ENCODE measurements at regions not wholly inside any gene's neighbourhood (a gene's known extent, or its start where the extent isn't known, plus 50 kb on each side); places are given as distances from the start of the nearest gene placed in this dataset.
"Not testable (repeated sequence)": the region's sequence is repeated elsewhere in the genome, so short reads cannot be mapped to it uniquely, and the experiment has no call there.

- Mint-ChIP-seq H3K4me3 (ENCODE audit: unreplicated experiment) (no peak overlapping the region), H3K27me3 (ENCODE audit: insufficient read depth, unreplicated experiment) (no peaks in the 10 kb centered on the region), H3K27ac (ENCODE audit: unreplicated experiment) (no peak overlapping the region), H3K36me3 (ENCODE audit: insufficient read depth, unreplicated experiment) (peaks cover 4% of the 10 kb centered on the region), H3K4me1 (ENCODE audit: low read depth, unreplicated experiment) (peaks cover 9% of the 10 kb centered on the region), H3K9me3 (ENCODE audit: unreplicated experiment) (peaks cover 27% of the 10 kb centered on the region)
- TF ChIP-seq CTCF (IDR thresholded peaks at IDR 0.05; ENCODE audit: insufficient read depth in 1 of 2, low read depth in 1 of 2, low read length in 1 of 2, severe bottlenecking in 1 of 2, unreplicated experiment in 1 of 2) = no peak
- CTCF ChIA-PET = no interaction called here
- Histone ChIP-seq H3K36me3 (ENCODE audit: control insufficient read depth, insufficient read depth, low read length) (no peaks in the 10 kb centered on the region), H3K4me3 (ENCODE audit: low read depth, low read length) (no peak overlapping the region), H3K27me3 (replicated peaks; ENCODE audit: control insufficient read depth, insufficient read depth, low read length) (no peaks in the 10 kb centered on the region), H3K9me3 (peaks cover 13% of the 10 kb centered on the region; the same call in 1 of the 2 replicates), H3K4me1 (no peaks in the 10 kb centered on the region; the same call in 1 of the 2 replicates)
- DNase-seq = no peak
- POLR2A ChIA-PET = no interaction called here
- intact Hi-C loops (cut with micrococcal nuclease; ENCODE audit: unreplicated experiment) = no loop called here
- BruUV-seq (replicated peaks) = no TSS peak
Measured at GRCh38 chr10:26368463-26368862, 69.7 kb upstream of the APBB1IP start.

GRCh38 chr10:26372513-26373354 lies 65.4 kb upstream of the APBB1IP start:
- Mint-ChIP-seq H3K4me3 (ENCODE audit: unreplicated experiment) (no peak overlapping the region), H3K4me1 (ENCODE audit: low read depth, unreplicated experiment) (peaks cover 11% of the 10 kb centered on the region), H3K9me3 (ENCODE audit: unreplicated experiment) (peaks cover 7% of the 10 kb centered on the region), H3K27me3 (ENCODE audit: insufficient read depth, unreplicated experiment) (no peaks in the 10 kb centered on the region), H3K27ac (ENCODE audit: unreplicated experiment) (no peak overlapping the region), H3K36me3 (ENCODE audit: insufficient read depth, unreplicated experiment) (peaks cover 7% of the 10 kb centered on the region)
- no TSS peak for BruUV-seq (replicated peaks)
- H3K4me1 ChIP-seq = peaks cover 16% of the 10 kb centered on the region
- no peak for TF ChIP-seq CTCF (IDR thresholded peaks at IDR 0.05; ENCODE audit: insufficient read depth in 1 of 2, low read depth in 1 of 2, low read length in 1 of 2, severe bottlenecking in 1 of 2, unreplicated experiment in 1 of 2)
- no peaks in the 10 kb centered on the region for H3K27me3 ChIP-seq (replicated peaks; ENCODE audit: control insufficient read depth, insufficient read depth, low read length)
- intact Hi-C loops (cut with micrococcal nuclease; ENCODE audit: unreplicated experiment) = no loop called here
- H3K36me3 ChIP-seq (ENCODE audit: control insufficient read depth, insufficient read depth, low read length) = no peaks in the 10 kb centered on the region
- H3K9me3 ChIP-seq = peaks cover 9% of the 10 kb centered on the region
- no peak overlapping the region for H3K4me3 ChIP-seq (ENCODE audit: low read depth, low read length)
- no peak for DNase-seq
- POLR2A ChIA-PET = no interaction called here
- CTCF ChIA-PET = no interaction called here

- no peak overlapping the region for H3K4me3 ChIP-seq (ENCODE audit: low read depth, low read length)
- no peak overlapping the region for H3K27ac Mint-ChIP-seq (ENCODE audit: unreplicated experiment)
- peaks cover 7% of the 10 kb centered on the region for H3K36me3 Mint-ChIP-seq (ENCODE audit: insufficient read depth, unreplicated experiment)
- CTCF ChIA-PET = no interaction called here
- no TSS peak for BruUV-seq (replicated peaks)
- H3K4me1 ChIP-seq = peaks cover 30% of the 10 kb centered on the region
- H3K36me3 ChIP-seq (ENCODE audit: control insufficient read depth, insufficient read depth, low read length) = no peaks in the 10 kb centered on the region
- peaks cover 14% of the 10 kb centered on the region; the same call in 1 of the 2 replicates for H3K9me3 ChIP-seq
- H3K27me3 ChIP-seq (replicated peaks; ENCODE audit: control insufficient read depth, insufficient read depth, low read length) = no peaks in the 10 kb centered on the region
- no peak for DNase-seq
- no peak overlapping the region for H3K4me3 Mint-ChIP-seq (ENCODE audit: unreplicated experiment)
- no peaks in the 10 kb centered on the region for H3K27me3 Mint-ChIP-seq (ENCODE audit: insufficient read depth, unreplicated experiment)
- no peaks in the 10 kb centered on the region for H3K9me3 Mint-ChIP-seq (ENCODE audit: unreplicated experiment)
- intact Hi-C loops (cut with micrococcal nuclease; ENCODE audit: unreplicated experiment) = no loop called here
- peaks cover 11% of the 10 kb centered on the region for H3K4me1 Mint-ChIP-seq (ENCODE audit: low read depth, unreplicated experiment)
- POLR2A ChIA-PET = no interaction called here
- TF ChIP-seq CTCF (IDR thresholded peaks at IDR 0.05; ENCODE audit: insufficient read depth in 1 of 2, low read depth in 1 of 2, low read length in 1 of 2, severe bottlenecking in 1 of 2, unreplicated experiment in 1 of 2) = no peak
Measured at GRCh38 chr10:26374426-26374825, 63.7 kb upstream of the APBB1IP start.

- not testable (repeated sequence) for H3K4me3 Mint-ChIP-seq (ENCODE audit: unreplicated experiment); H3K27ac Mint-ChIP-seq (ENCODE audit: unreplicated experiment); BruUV-seq (replicated peaks)
Measured at GRCh38 chr10:26377224-26377810, 60.8 kb upstream of the APBB1IP start.

More at GRCh38 chr10:26377224-26377810, 60.8 kb upstream of the APBB1IP start:
- H3K4me1 ChIP-seq = peaks cover 30% of the 10 kb centered on the region
- H3K4me3 ChIP-seq (ENCODE audit: low read depth, low read length); H3K36me3 Mint-ChIP-seq (ENCODE audit: insufficient read depth, unreplicated experiment); POLR2A ChIA-PET; CTCF ChIA-PET; H3K9me3 Mint-ChIP-seq (ENCODE audit: unreplicated experiment); H3K27me3 ChIP-seq (replicated peaks; ENCODE audit: control insufficient read depth, insufficient read depth, low read length); H3K27me3 Mint-ChIP-seq (ENCODE audit: insufficient read depth, unreplicated experiment); H3K36me3 ChIP-seq (ENCODE audit: control insufficient read depth, insufficient read depth, low read length): not testable (repeated sequence)
- peaks cover 11% of the 10 kb centered on the region for H3K4me1 Mint-ChIP-seq (ENCODE audit: low read depth, unreplicated experiment)
- intact Hi-C loops (cut with micrococcal nuclease; ENCODE audit: unreplicated experiment) = loop anchor here (1.0 to 2.0 kb wide), 6 partner anchors 10 to 179 kb away; no protein-coding TSS in a partner anchor
- peak; percentile 79 to 85 for DNase-seq
- peaks cover 14% of the 10 kb centered on the region; the same call in 1 of the 2 replicates for H3K9me3 ChIP-seq
